Mammary epithelial cell (primary cell): ENCODE measurements at regions not wholly inside any gene's neighbourhood (a gene's known extent, or its start where the extent isn't known, plus 50 kb on each side); places are given as distances from the start of the nearest gene placed in this dataset.

Experiments used
- EZH2 ChIP-seq: IDR thresholded peaks from 2 replicates; pipeline ENCODE4 v1.6.1; 2012; ENCODE audit warnings: low read length, inconsistent platforms, borderline replicate concordance
- TF ChIP-seq, protein P1 (sequence below), 2 donors: IDR thresholded peaks in 1 of 2; conservative IDR thresholded peaks in 1 of 2; 2 replicates each; pipeline ENCODE4 v1.5.1; 2011 to 2012; ENCODE audit warnings: inconsistent platforms in 2 of 2, low read length in 2 of 2, mild to moderate bottlenecking in 2 of 2, control low read depth in 1 of 2, low read depth in 1 of 2; ENCODE audit not compliant: insufficient read depth in 1 of 2; ENCODE audit errors: extremely low read depth in 1 of 2

DNA sequence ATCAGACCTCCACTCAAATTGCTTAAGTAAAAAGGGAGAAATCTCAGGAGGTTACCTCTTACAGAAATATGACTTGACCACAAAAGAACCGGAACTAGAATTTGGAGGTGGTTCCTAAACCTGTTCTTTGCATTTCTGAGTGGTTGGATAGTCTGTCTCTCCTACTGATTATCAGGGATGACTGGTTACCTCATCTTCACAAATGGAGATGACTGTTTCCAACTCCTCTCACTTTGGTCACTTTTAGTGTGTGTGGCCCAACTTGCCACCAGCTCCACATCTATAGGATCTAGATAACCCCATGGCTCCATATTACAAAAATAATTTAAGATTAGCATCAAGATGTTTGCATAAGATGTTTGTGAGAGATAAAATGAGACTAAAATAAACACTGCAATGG is 95.5 kb downstream of the CCDC71L start:
- TF ChIP-seq, protein P1, sequence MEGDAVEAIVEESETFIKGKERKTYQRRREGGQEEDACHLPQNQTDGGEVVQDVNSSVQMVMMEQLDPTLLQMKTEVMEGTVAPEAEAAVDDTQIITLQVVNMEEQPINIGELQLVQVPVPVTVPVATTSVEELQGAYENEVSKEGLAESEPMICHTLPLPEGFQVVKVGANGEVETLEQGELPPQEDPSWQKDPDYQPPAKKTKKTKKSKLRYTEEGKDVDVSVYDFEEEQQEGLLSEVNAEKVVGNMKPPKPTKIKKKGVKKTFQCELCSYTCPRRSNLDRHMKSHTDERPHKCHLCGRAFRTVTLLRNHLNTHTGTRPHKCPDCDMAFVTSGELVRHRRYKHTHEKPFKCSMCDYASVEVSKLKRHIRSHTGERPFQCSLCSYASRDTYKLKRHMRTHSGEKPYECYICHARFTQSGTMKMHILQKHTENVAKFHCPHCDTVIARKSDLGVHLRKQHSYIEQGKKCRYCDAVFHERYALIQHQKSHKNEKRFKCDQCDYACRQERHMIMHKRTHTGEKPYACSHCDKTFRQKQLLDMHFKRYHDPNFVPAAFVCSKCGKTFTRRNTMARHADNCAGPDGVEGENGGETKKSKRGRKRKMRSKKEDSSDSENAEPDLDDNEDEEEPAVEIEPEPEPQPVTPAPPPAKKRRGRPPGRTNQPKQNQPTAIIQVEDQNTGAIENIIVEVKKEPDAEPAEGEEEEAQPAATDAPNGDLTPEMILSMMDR (conservative IDR thresholded peaks at IDR 0.05 in 1 of 2, IDR thresholded peaks at IDR 0.05 in 1 of 2; ENCODE audit: extremely low read depth in 1 of 2, insufficient read depth in 1 of 2, low read depth in 1 of 2, low read length in 2 of 2): no peak
- no peak for TF ChIP-seq EZH2
